Chondrocyte (in vitro differentiated cells): ENCODE measurements at regions not wholly inside any gene's neighbourhood (a gene's known extent, or its start where the extent isn't known, plus 50 kb on each side); places are given as distances from the start of the nearest gene placed in this dataset.

Experiments used
- DNase-seq: peaks from one replicate; pipeline ENCODE4 v3.0.0; 2021; ENCODE audit warnings: mixed read lengths, low spot score
- H3K27ac Mint-ChIP-seq: one replicate; pipeline ENCODE4 v1.8.0; 2021; ENCODE audit warnings: mild to moderate bottlenecking, moderate library complexity, mixed read lengths; ENCODE audit not compliant: unreplicated experiment
- H3K27me3 Mint-ChIP-seq: 2 replicates; pipeline ENCODE4 v1.8.0; 2021; ENCODE audit warnings: low read depth, mixed read lengths
- H3K36me3 Mint-ChIP-seq: 2 replicates; pipeline ENCODE4 v1.8.0; 2021; ENCODE audit warnings: low read depth, mixed read lengths
- H3K4me1 Mint-ChIP-seq: 2 replicates; pipeline ENCODE4 v1.8.0; 2021; ENCODE audit warnings: low read depth, mild to moderate bottlenecking, mixed read lengths
- H3K4me3 Mint-ChIP-seq: one replicate; pipeline ENCODE4 v1.8.0; 2021; ENCODE audit warnings: mild to moderate bottlenecking, moderate library complexity, mixed read lengths; ENCODE audit not compliant: unreplicated experiment
- H3K9me3 Mint-ChIP-seq: 2 replicates; pipeline ENCODE4 v1.8.0; 2021; ENCODE audit warnings: low read depth, mixed read lengths
- TF ChIP-seq, protein P1 (sequence below): fragments of 200-600 bp; sonication (generic); IDR thresholded peaks from 2 replicates; pipeline ENCODE4 v1.5.0; 2021; ENCODE audit warnings: antibody characterized with exemption, mild to moderate bottlenecking, moderate library complexity

DNA sequence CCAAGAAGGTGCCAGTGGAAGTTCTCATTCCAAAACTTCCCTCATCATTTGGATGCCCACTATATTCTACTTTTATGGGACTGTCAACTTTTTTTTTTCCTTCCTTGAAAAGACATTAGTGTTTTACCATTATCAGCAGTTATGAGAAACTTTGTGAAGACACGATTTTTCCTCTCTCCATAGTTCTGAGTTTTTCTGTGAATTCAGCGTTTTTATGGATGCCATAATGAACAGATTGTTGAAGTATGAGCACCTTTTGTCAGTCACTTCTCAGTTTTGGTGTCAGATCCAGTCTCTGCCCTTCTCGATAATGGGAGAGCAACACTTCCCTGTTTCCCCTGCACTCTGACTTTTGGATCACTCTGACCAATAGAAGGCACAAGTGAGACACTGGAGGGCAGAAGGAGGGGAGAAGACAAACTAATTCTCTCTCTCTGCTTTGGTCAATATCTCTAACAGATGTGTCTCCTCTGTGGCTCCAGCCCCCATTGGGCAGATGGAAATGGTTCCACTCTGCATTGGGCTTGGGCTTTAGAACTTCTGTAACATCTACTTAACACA is 53.5 kb upstream of the FN1 start:
- TF ChIP-seq, protein P1, sequence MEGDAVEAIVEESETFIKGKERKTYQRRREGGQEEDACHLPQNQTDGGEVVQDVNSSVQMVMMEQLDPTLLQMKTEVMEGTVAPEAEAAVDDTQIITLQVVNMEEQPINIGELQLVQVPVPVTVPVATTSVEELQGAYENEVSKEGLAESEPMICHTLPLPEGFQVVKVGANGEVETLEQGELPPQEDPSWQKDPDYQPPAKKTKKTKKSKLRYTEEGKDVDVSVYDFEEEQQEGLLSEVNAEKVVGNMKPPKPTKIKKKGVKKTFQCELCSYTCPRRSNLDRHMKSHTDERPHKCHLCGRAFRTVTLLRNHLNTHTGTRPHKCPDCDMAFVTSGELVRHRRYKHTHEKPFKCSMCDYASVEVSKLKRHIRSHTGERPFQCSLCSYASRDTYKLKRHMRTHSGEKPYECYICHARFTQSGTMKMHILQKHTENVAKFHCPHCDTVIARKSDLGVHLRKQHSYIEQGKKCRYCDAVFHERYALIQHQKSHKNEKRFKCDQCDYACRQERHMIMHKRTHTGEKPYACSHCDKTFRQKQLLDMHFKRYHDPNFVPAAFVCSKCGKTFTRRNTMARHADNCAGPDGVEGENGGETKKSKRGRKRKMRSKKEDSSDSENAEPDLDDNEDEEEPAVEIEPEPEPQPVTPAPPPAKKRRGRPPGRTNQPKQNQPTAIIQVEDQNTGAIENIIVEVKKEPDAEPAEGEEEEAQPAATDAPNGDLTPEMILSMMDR = no peak
- no peak for DNase-seq
- Mint-ChIP-seq H3K27ac (no peak overlapping the region), H3K4me1 (peaks cover 6% of the 10 kb centered on the region), H3K9me3 (peaks cover 9% of the 10 kb centered on the region), H3K4me3 (no peak overlapping the region), H3K27me3 (no peaks in the 10 kb centered on the region), H3K36me3 (peaks cover 1% of the 10 kb centered on the region)

DNA sequence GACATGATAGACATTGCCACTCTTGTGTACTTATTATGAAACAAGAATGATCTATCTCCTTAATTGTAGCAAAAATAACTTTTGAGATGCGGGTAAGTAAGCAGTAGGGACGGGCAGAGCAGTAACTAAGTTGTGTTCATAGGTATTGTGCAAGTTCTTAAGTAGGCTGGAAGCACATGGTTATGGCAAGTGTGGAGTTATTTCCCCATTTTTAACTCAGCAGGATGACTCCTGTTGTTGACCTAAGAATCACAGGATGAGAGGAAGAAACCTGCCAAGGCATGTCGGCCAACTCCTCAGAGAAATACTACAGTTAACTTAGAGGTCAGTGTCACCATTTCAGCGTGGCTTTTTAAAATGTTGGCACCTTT is 51.1 kb upstream of the FN1 start:
- Mint-ChIP-seq H3K36me3 (peaks cover 1% of the 10 kb centered on the region), H3K9me3 (peaks cover 9% of the 10 kb centered on the region), H3K27me3 (no peaks in the 10 kb centered on the region), H3K4me3 (no peak overlapping the region), H3K4me1 (peaks cover 3% of the 10 kb centered on the region), H3K27ac (no peak overlapping the region)
- no peak for DNase-seq
- TF ChIP-seq, protein P1 = no peak

DNA sequence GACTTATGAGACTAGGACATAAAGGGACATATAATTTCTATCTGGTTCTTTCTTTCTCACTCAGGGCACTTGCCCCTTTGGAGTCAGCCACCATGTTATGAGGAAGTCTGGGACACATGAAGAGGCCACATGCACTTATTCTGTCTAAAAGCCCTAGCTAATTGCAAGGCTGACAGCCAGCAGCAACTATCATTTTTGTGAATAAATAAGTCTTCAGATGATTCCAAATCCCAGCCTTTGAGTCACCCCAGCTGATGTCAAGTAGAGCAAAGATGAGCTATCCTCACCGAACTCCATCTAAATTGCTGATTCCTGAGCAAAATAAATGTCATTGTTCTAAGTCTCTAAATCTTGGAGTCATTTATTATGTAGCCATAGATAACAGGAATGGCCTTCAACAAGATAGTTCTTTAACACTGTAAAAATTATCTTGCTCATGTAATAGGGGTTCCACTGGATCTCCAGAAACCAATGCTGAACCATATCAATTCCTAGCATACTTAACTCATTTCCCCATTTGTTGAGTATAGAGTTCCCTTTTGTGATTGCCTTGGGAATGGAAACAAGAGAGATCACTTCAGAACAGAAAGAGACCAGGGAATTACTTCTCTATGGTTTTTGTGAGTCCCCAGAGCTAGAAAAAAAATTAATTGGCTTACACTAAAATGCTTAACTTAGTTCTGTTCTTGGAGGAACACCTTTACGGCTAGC is 50.6 kb upstream of the FN1 start:
- Mint-ChIP-seq H3K27me3 (no peaks in the 10 kb centered on the region), H3K36me3 (peaks cover 1% of the 10 kb centered on the region), H3K4me3 (no peak overlapping the region), H3K9me3 (peaks cover 9% of the 10 kb centered on the region), H3K27ac (no peak overlapping the region), H3K4me1 (peaks cover 3% of the 10 kb centered on the region)
- TF ChIP-seq, protein P1 = no peak
- no peak for DNase-seq
